GM23338 (cell line): ENCODE measurements at regions not wholly inside any gene's neighbourhood (a gene's known extent, or its start where the extent isn't known, plus 50 kb on each side); places are given as distances from the start of the nearest gene placed in this dataset.

ENCODE experiments used
- ATAC-seq: fragments of 200-7000 bp; cut with Tn5 transposase; 3 replicates; pipeline ENCODE4 v1.9.1; 2020
- DNase-seq: peaks from one replicate; pipeline ENCODE4 v3.0.0-alpha.2; 2015; ENCODE audit warnings: low spot score
- H2AFZ ChIP-seq: fragments of 200-600 bp; sonication (generic); 2 replicates; pipeline ENCODE4 v1.8.0; 2016; ENCODE audit warnings: antibody characterized with exemption, mild to moderate bottlenecking, moderate library complexity
- H3F3A ChIP-seq: fragments of 200-600 bp; sonication (generic); replicated peaks from 2 replicates; pipeline ENCODE4 v1.8.0; 2017; ENCODE audit warnings: antibody characterized with exemption, mixed run types, low read depth
- H3K27ac ChIP-seq: fragments of 200-600 bp; sonication (generic); 2 replicates; pipeline ENCODE4 v1.6.1; 2016; ENCODE audit warnings: low read depth
- H3K27me3 ChIP-seq: fragments of 200-600 bp; sonication (generic); 2 replicates; pipeline ENCODE4 v1.8.0; 2016; ENCODE audit warnings: mild to moderate bottlenecking, mixed run types, moderate library complexity; ENCODE audit not compliant: insufficient read depth
- H3K36me3 ChIP-seq: fragments of 200-600 bp; sonication (generic); 2 replicates; pipeline ENCODE4 v1.8.0; 2016; ENCODE audit warnings: mild to moderate bottlenecking; ENCODE audit not compliant: insufficient read depth
- H3K4me1 ChIP-seq: fragments of 200-600 bp; sonication (generic); 2 replicates; pipeline ENCODE4 v1.8.0; 2016; ENCODE audit warnings: mild to moderate bottlenecking, moderate library complexity; ENCODE audit not compliant: insufficient read depth
- H3K4me2 ChIP-seq: fragments of 200-600 bp; sonication (generic); 2 replicates; pipeline ENCODE4 v1.7.1; 2017; ENCODE audit warnings: mixed run types
- H3K4me3 ChIP-seq: fragments of 200-600 bp; sonication (generic); 2 replicates; pipeline ENCODE4 v1.6.1; 2016; ENCODE audit warnings: mixed run types
- H3K79me2 ChIP-seq: fragments of 200-600 bp; sonication (generic); replicated peaks from 2 replicates; pipeline ENCODE4 v1.8.0; 2017; ENCODE audit warnings: mild to moderate bottlenecking; ENCODE audit not compliant: insufficient read depth
- H3K9me2 ChIP-seq: fragments of 200-600 bp; sonication (generic); 2 replicates; pipeline ENCODE4 v1.8.0; 2017; ENCODE audit not compliant: insufficient read depth
- H4K20me1 ChIP-seq: fragments of 200-600 bp; sonication (generic); replicated peaks from 2 replicates; pipeline ENCODE4 v1.8.0; 2017; ENCODE audit warnings: mild to moderate bottlenecking; ENCODE audit not compliant: insufficient read depth
- H3K27ac Mint-ChIP-seq: 2 replicates; pipeline ENCODE4 v1.8.0; 2020; ENCODE audit warnings: inconsistent platforms, mild to moderate bottlenecking, moderate library complexity, mixed read lengths
- H3K27me3 Mint-ChIP-seq: 3 replicates; pipeline ENCODE4 v1.8.0; 2022; ENCODE audit warnings: low read depth, mild to moderate bottlenecking, moderate library complexity, mixed read lengths, inconsistent platforms; ENCODE audit not compliant: insufficient read depth, poor library complexity
- H3K36me3 Mint-ChIP-seq: 3 replicates; pipeline ENCODE4 v1.8.0; 2021; ENCODE audit warnings: low read depth, mild to moderate bottlenecking, inconsistent platforms, moderate library complexity, mixed read lengths
- H3K4me1 Mint-ChIP-seq: 3 replicates; pipeline ENCODE4 v1.8.0; 2020; ENCODE audit warnings: mild to moderate bottlenecking, inconsistent platforms, mixed read lengths
- H3K4me3 Mint-ChIP-seq: 3 replicates; pipeline ENCODE4 v1.8.0; 2021; ENCODE audit warnings: moderate library complexity, mild to moderate bottlenecking, inconsistent platforms, mixed read lengths
- H3K9me3 Mint-ChIP-seq: 3 replicates; pipeline ENCODE4 v1.8.0; 2020; ENCODE audit warnings: moderate library complexity, mild to moderate bottlenecking, inconsistent platforms, mixed read lengths
- CREB1 ChIP-seq: fragments of 250-450 bp; sonication (Bioruptor Pico); IDR thresholded peaks from 2 replicates; pipeline ENCODE4 v1.5.0; 2020; ENCODE audit warnings: low read depth, mild to moderate bottlenecking, moderate library complexity
- CTCF ChIP-seq, 2 experiments: fragments of 200-600 bp in 1 of 2; sonication (generic) in 1 of 2; conservative IDR thresholded peaks; 2 replicates each; pipeline versions ENCODE4 v1.5.1 to v1.6.1; 2016 to 2017; ENCODE audit warnings: antibody characterized with exemption in 2 of 2, low read depth in 2 of 2, mild to moderate bottlenecking in 2 of 2, moderate library complexity in 1 of 2
- ETS1 ChIP-seq: IDR thresholded peaks from 2 replicates; pipeline ENCODE4 v1.6.1; 2016; ENCODE audit warnings: antibody characterized with exemption
- EZH2 ChIP-seq: fragments of 200-600 bp; sonication (generic); IDR thresholded peaks from one replicate; pipeline ENCODE4 v1.8.0; 2017; ENCODE audit warnings: antibody characterized with exemption, mild to moderate bottlenecking, low read depth; ENCODE audit not compliant: unreplicated experiment
- EZH2phosphoT487 ChIP-seq: fragments of 200-600 bp; sonication (generic); IDR thresholded peaks from one replicate; pipeline ENCODE4 v1.8.1; 2018; ENCODE audit warnings: antibody characterized with exemption; ENCODE audit not compliant: unreplicated experiment
- JUNB ChIP-seq: IDR thresholded peaks from one replicate; pipeline ENCODE4 v1.6.1; 2016; ENCODE audit warnings: antibody characterized with exemption; ENCODE audit not compliant: unreplicated experiment
- NANOG ChIP-seq: IDR thresholded peaks from 2 replicates; pipeline ENCODE4 v1.6.1; 2016; ENCODE audit warnings: antibody characterized with exemption, borderline replicate concordance
- POLR2AphosphoS5 ChIP-seq: IDR thresholded peaks from 2 replicates; pipeline ENCODE4 v1.6.1; 2016; ENCODE audit warnings: antibody characterized with exemption, low read depth
- REST ChIP-seq: IDR thresholded peaks from one replicate; pipeline ENCODE4 v1.6.1; 2018; ENCODE audit warnings: antibody characterized with exemption; ENCODE audit not compliant: unreplicated experiment
- STAT1 ChIP-seq: IDR thresholded peaks from one replicate; pipeline ENCODE4 v1.6.1; 2016; ENCODE audit warnings: antibody characterized with exemption; ENCODE audit not compliant: unreplicated experiment
- ZNF114 ChIP-seq: fragments of 250-450 bp; sonication (Bioruptor Pico); IDR thresholded peaks from 2 replicates; pipeline ENCODE4 v1.5.0; 2020; ENCODE audit warnings: mild to moderate bottlenecking, moderate library complexity
- ZNF331 ChIP-seq: fragments of 250-450 bp; sonication (Bioruptor Pico); IDR thresholded peaks from 2 replicates; pipeline ENCODE4 v1.5.0; 2020; ENCODE audit warnings: low read depth, mild to moderate bottlenecking, moderate library complexity

GRCh38 chr6:97914912-97915311, 631.9 kb upstream of the MMS22L start:
- DNase-seq = no peak
- no peak overlapping the region for H3K4me3 ChIP-seq
- H3K9me2 ChIP-seq = no peaks in the 10 kb centered on the region
- Mint-ChIP-seq H3K27ac (no peak overlapping the region), H3K4me1 (peaks cover 44% of the 10 kb centered on the region), H3K4me3 (no peak overlapping the region), H3K9me3 (no peaks in the 10 kb centered on the region), H3K27me3 (no peaks in the 10 kb centered on the region), H3K36me3 (no peaks in the 10 kb centered on the region)
- no peaks in the 10 kb centered on the region for H3K36me3 ChIP-seq
- peaks cover 63% of the 10 kb centered on the region for H3K4me1 ChIP-seq
- no peak overlapping the region for H2AFZ ChIP-seq
- H3K4me2 ChIP-seq = peak overlapping the region; percentile 64
- no peaks in the 10 kb centered on the region for H3K79me2 ChIP-seq
- H3K27ac ChIP-seq = no peak overlapping the region
- H3K27me3 ChIP-seq = no peaks in the 10 kb centered on the region
- H3F3A ChIP-seq = 0 out of 2 replicates have a peak, but pooled peaks cover 3% of the 10 kb centered on the region
- TF ChIP-seq STAT1 (no peak), ZNF114 (no peak)
- no peaks in the 10 kb centered on the region for H4K20me1 ChIP-seq
- no peak for ATAC-seq

GRCh38 chr6:97915537-97915936, 632.5 kb upstream of the MMS22L start:
- Mint-ChIP-seq H3K4me1 (peaks cover 45% of the 10 kb centered on the region), H3K27me3 (no peaks in the 10 kb centered on the region), H3K27ac (no peak overlapping the region), H3K9me3 (no peaks in the 10 kb centered on the region), H3K4me3 (no peak overlapping the region), H3K36me3 (no peaks in the 10 kb centered on the region)
- Histone ChIP-seq H3F3A (0 out of 2 replicates have a peak, but pooled peaks cover 3% of the 10 kb centered on the region), H3K27me3 (no peaks in the 10 kb centered on the region), H3K4me1 (peaks cover 63% of the 10 kb centered on the region), H3K36me3 (no peaks in the 10 kb centered on the region), H3K79me2 (no peaks in the 10 kb centered on the region), H3K4me2 (peak overlapping the region; percentile 64), H2AFZ (no peak overlapping the region), H3K9me2 (no peaks in the 10 kb centered on the region), H3K4me3 (peak overlapping the region; percentile 22; the same call in 1 of the 2 replicates), H4K20me1 (no peaks in the 10 kb centered on the region), H3K27ac (no peak overlapping the region)
- DNase-seq = no peak
- ATAC-seq = no peak
- TF ChIP-seq NANOG (no peak), EZH2phosphoT487 (no peak), REST (no peak), STAT1 (no peak), ETS1 (no peak), JUNB (no peak), CREB1 (CRISPR knock-in tag) (no peak), EZH2 (no peak), ZNF331 (CRISPR knock-in tag) (no peak), CTCF (conservative IDR thresholded peaks at IDR 0.05; ENCODE audit: low read depth in 2 of 2) (no peak), ZNF114 (no peak), POLR2AphosphoS5 (no peak)
